ENCODE measurements at regions not wholly inside any gene's neighbourhood (a gene's known extent, or its start where the extent isn't known, plus 50 kb on each side); places are given as distances from the start of the nearest gene placed in this dataset.

DNA sequence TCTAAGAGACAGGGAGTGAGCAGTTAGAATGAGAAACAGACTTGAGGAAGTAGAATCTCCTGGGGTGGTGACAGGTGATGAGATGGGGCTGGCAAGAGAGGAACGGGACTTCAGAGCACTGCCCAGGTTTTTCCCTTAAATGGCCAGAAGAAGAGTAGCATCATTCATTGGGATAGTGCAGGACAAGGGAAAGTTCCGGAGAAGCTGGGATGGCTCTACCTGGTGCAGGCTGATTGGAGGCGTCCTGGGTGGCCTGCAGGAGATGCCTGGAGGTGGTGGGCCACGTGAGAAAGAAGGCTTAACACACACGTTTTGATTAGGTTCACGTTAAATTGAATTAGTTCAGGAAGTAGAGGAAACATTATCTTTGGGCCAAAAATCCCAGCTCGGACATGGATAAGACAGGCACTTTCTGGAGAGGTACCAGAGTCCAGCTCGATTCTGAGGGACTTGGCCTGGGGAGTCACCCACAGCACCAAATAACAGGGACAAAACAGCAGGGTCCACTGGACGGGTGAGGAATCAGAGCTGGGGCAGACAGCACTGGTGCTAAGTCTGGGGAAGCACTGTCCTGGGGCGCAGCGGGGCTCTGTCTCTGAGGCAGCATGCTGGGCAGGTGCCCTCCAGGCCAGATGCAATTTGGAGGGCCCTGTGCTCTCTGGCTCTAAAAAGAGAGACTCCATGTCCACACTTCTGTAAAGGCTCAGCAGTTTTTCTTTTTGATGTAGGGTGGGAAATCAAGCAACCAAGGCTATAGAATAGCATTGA lies 512.3 kb upstream of the RAB6C start:
- TF ChIP-seq CTCF (IDR thresholded peaks at IDR 0.05; ENCODE audit: unreplicated experiment), result no peak
- Mint-ChIP-seq H3K27me3 (peaks cover 21% of the 10 kb centered on the region), H3K27ac (no peak overlapping the region), H3K9me3 (ENCODE audit: low read depth) (no peaks in the 10 kb centered on the region), H3K4me3 (ENCODE audit: low read depth) (no peak overlapping the region), H3K36me3 (ENCODE audit: insufficient read depth) (no peaks in the 10 kb centered on the region), H3K4me1 (ENCODE audit: low read depth) (no peaks in the 10 kb centered on the region)
- no peak for DNase-seq (ENCODE audit: low spot score, unreplicated experiment)

GRCh38 chr2:129467941-129468340 lies 511.5 kb upstream of the RAB6C start:
- H3K27ac Mint-ChIP-seq, result no peak overlapping the region
- no peaks in the 10 kb centered on the region for H3K9me3 Mint-ChIP-seq (ENCODE audit: low read depth)
- H3K4me3 Mint-ChIP-seq (ENCODE audit: low read depth), result no peak overlapping the region
- DNase-seq (ENCODE audit: low spot score, unreplicated experiment), result no peak
- TF ChIP-seq CTCF (IDR thresholded peaks at IDR 0.05; ENCODE audit: unreplicated experiment), result no peak
- no peaks in the 10 kb centered on the region for H3K4me1 Mint-ChIP-seq (ENCODE audit: low read depth)
- no peaks in the 10 kb centered on the region for H3K36me3 Mint-ChIP-seq (ENCODE audit: insufficient read depth)
- H3K27me3 Mint-ChIP-seq, result peaks cover 21% of the 10 kb centered on the region

- no peaks in the 10 kb centered on the region for H3K36me3 Mint-ChIP-seq (ENCODE audit: insufficient read depth)
Measured at GRCh38 chr2:129468879-129469278, 510.6 kb upstream of the RAB6C start.

DNA sequence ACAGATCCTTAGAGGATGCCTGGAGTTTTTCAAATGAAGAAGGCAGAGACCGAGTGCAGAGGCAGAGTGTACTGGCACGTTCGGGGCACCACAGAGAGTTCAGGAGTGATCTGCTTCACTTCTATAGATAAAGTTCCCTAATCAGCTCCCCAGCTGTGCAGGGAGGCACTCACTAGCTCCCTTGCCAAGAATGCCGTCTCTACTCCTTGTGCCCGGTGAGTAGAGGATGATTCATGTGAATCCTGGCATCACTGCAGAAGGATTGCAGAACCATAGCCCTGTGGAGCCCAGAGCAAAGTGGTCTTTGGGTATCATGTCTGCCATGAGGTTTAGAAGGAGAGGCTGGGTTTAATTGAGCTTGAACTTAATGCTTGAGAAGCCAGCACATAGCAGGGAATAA lies 510.1 kb upstream of the RAB6C start:
- Mint-ChIP-seq H3K4me3 (ENCODE audit: low read depth) (no peak overlapping the region), H3K27me3 (peaks cover 21% of the 10 kb centered on the region)

More at GRCh38 chr2:129468879-129469278, 510.6 kb upstream of the RAB6C start:
- H3K27ac Mint-ChIP-seq, result no peak overlapping the region
- H3K9me3 Mint-ChIP-seq (ENCODE audit: low read depth), result no peaks in the 10 kb centered on the region
- no peaks in the 10 kb centered on the region for H3K4me1 Mint-ChIP-seq (ENCODE audit: low read depth)
- no peak for DNase-seq (ENCODE audit: low spot score, unreplicated experiment)
- no peak overlapping the region for H3K4me3 Mint-ChIP-seq (ENCODE audit: low read depth)
- peaks cover 21% of the 10 kb centered on the region for H3K27me3 Mint-ChIP-seq
- TF ChIP-seq CTCF (IDR thresholded peaks at IDR 0.05; ENCODE audit: unreplicated experiment), result no peak

DNA sequence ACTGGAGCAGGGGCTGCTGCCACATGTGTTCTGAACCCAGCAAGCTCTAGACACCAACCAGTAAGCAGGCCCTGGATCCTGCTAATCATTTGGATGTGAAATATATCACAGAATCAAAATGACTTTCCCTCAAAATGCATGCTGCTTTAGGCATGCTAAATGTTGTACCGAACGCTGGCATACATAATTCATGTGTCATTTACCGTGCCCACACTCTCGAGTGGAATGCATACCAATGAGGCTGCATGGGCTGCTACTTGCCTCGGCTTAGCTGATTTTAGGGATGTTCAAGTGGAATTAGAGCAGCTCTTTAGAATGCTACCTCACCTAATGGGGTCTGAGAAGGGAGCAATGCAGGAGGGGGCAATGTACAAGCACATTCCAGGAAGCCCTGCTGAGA lies 509.6 kb upstream of the RAB6C start:
- H3K4me3 Mint-ChIP-seq (ENCODE audit: low read depth), result no peak overlapping the region
- no peak for TF ChIP-seq CTCF (IDR thresholded peaks at IDR 0.05; ENCODE audit: unreplicated experiment)
- no peak overlapping the region for H3K27ac Mint-ChIP-seq
- H3K36me3 Mint-ChIP-seq (ENCODE audit: insufficient read depth), result no peaks in the 10 kb centered on the region
- H3K27me3 Mint-ChIP-seq, result peaks cover 21% of the 10 kb centered on the region
- no peak for DNase-seq (ENCODE audit: low spot score, unreplicated experiment)
- H3K4me1 Mint-ChIP-seq (ENCODE audit: low read depth), result peaks cover under 1% of the 10 kb centered on the region
- H3K9me3 Mint-ChIP-seq (ENCODE audit: low read depth), result no peaks in the 10 kb centered on the region

More for the DNA sequence above, 510.1 kb upstream of the RAB6C start:
- Mint-ChIP-seq H3K4me1 (ENCODE audit: low read depth) (no peaks in the 10 kb centered on the region), H3K36me3 (ENCODE audit: insufficient read depth) (no peaks in the 10 kb centered on the region), H3K27ac (no peak overlapping the region), H3K9me3 (ENCODE audit: low read depth) (no peaks in the 10 kb centered on the region)
- no peak for DNase-seq (ENCODE audit: low spot score, unreplicated experiment)
- TF ChIP-seq CTCF (IDR thresholded peaks at IDR 0.05; ENCODE audit: unreplicated experiment), result no peak
